DMS79 (cell line): ENCODE measurements at regions not wholly inside any gene's neighbourhood (a gene's known extent, or its start where the extent isn't known, plus 50 kb on each side); places are given as distances from the start of the nearest gene placed in this dataset.

ENCODE experiments used
- DNase-seq: peaks from one replicate; lab custom pipeline; 2025; lab: John Stamatoyannopoulos, UW

DNA sequence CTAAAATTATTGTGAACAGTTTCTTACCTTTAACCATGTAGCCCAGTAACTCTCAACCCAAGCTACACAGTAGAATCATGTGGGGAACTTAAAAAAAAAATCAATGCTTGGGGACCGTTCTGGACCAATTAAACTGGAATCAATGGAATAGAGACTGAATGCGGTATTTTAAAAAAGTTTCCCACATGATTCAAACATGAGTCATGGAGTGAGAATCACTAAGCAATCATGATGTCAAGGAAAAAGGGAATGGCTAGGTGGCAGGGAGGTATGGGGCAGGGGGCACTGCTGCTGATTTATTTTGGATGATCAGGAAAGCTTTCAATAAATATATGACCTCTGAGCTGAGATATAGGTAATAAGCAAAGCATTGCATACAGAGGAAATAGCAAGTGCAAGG, 250.5 kb upstream of the RORA start:
- DNase-seq, result no peak

DNA sequence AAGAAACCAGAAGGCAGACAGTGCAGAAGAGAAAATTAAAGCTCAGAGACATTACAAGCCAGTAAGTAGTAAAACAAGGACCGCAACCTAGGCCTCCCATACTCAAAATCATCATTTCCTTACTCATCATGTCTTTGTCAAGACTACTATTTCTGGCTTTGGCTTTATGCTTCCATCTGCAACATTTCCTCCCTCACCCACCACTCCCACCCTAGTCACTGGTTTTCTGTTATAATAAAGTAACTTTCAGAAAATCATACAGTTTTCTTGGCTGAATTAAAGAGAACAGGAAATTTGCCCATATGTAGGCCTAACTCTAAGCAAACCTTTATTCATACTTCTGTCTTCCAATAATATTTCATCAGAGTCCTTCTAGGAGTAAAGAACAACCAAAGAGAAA, 247.6 kb upstream of the RORA start:
- DNase-seq, result no peak

DNA sequence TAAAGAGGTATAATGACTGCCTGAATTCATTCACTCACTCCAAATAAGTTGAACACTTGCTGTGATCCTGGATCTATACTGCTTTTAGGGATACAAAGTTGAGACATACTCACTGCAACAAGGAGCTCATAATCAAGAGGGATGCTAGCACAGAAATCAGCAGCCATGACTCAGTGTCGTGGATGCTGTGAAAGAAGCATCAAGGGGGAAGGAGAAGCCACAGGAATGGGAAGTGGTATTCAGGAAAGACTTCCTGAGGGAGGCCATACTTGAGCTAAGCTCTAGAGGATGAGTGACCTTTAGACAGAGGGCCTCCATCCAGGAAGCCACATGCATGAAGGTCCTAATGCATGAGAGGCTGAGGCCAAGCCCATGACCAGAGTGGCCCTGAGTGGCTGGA, 245.7 kb upstream of the RORA start:
- no peak for DNase-seq

DNA sequence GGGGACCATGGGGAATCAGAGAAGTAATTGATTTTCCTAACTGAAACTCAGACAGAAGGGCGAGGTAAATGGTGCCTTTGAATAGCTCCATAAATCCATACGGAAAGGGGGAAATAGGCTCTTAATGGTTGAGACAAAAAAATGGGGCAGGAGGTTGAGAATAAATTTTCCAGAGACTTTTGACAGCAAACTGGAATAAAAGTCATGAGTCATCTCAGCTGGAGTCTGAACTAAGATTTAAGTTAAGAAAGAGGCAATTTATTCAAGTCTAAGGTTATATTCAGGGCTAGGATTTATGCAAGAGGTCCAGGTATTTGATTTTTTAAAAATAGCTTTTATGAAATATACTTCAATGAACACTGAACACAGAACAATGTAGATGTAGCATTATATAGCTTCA, 238.7 kb upstream of the RORA start:
- no peak for DNase-seq

DNA sequence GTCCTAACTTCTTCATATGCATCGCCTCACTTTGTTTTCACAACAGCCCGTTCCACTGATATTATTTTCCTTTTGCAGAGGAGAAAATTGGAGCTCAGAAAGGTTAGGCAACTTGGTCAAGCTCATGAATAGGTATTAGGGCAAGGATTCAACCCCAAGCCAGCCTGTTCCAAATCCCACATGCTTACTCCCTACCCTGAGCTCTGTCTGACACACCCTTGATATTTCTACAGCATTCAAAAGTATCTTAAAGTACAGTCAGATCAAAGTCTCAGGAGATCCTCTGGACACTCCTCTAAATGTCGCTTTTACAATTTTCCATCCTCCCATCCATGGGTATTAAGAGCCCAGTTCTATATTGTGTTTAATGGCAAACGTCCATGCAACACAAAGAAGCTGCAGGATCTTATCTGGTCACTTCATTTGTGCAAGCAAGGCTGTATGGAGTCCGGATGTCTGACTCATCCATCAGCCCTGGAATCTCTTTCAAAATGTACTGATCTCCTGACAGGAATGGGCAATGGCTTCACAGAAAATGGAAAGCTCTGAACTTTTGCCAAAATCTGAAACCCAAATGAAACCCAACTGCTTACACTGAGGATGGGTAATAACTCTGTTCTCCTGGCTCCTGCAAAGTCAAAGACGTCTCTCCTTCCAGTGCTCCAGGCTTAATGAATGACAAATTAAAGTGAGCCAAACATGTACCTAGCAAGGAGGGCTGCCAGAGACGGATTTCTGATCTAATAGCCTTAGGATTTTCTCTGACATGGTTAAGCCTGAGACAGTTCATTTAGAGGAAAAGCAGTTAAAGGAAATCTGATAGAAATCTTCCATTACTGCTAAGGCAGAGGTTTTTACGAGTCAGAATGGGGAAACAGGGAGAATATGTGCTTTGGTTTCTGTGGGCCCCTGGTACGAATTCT, 230.9 kb upstream of the RORA start:
- DNase-seq, result no peak

DNA sequence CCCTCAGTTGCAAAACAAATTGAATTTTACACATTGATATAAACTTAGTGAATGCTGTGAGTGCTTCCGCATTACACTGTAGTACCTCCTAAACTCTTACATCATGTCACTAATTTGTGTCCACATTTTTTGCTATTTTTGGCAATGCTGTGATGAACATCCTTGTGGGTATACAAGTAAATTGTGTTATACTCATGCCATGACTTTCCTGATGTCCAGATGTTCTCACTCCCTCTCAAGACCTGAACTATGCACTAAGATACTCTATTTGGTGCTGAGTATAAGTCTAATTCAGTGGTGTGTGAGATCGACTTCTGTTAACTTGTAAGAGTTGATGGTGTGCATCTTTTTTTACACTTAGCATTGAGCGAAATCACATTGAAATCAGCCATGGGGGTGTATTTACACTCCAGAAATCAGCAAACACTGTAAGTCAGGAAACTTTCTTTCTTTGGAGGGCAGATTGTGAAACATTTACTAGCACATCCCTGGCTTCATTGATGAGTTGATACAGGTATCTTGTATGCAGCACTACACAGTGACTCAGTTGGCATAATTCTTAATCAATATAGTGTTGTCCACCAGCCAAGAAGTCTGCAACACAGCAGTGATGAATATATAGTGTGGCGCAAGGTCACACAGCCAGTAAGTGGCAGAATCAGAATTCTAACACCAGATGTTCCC, 228.1 kb upstream of the RORA start:
- no peak for DNase-seq

DNA sequence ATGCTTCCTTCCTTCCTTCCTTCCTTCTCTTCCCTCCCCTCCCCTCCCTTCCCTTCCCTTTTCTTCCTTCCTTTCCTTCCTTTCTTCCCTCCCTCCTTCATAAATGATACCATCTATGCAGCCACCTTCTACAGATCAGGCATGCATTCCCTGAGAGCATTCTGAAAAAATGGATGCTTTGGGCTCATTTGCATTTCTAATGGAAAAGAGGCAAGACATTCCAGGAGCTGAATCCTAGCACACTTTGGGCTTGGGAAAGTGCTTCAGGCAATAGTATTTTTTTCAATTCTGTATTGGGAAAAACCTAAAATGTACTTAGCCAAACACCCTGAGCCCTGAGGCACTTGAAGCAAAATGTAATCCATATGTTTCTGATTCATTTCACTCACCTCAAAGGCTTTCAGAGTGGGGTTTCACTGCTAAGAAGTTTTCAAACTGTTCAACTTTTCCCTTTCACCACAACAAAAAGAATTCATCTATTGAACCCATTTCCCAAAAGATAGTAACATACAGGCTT, 220.1 kb upstream of the RORA start:
- DNase-seq, result no peak

DNA sequence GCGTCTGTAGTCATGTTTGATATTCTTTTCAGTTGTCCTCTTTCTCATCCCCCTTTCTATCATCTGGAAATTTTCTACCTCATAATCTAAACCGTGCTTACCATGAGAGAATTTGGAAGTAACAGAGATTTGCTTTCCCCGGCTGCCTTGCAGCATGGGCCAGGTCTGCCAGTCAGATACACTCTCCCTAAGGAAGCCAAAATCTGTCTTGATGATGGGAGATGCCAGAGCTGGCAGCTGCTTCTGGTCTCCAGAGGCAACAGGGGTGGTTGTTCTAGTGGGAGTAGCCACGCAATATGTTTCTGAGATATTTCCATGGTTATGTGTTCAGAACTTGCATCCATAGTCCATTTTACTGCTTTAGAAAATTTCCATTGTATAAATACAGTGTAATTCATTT, 218.9 kb upstream of the RORA start:
- DNase-seq, result no peak

DNA sequence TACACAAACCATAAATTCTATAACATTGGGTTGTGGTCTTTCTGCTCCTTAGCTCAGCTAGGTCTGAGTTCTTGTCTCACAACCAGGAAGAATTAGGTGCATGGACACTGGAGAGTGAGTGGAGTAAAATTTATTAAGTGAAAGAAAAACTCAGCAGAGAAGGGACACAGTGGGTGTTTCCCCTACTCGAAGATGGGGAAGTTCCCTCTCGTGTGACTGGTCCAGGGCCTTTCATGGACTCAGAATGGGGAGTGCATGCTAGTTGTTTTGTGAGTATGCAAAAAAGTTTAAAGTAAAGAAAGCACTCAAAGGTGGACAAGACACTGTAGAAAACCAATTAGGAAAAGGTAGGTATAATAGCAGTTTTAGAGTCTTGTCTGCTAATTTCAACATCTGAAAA, 215.5 kb upstream of the RORA start:
- DNase-seq, result no peak

DNA sequence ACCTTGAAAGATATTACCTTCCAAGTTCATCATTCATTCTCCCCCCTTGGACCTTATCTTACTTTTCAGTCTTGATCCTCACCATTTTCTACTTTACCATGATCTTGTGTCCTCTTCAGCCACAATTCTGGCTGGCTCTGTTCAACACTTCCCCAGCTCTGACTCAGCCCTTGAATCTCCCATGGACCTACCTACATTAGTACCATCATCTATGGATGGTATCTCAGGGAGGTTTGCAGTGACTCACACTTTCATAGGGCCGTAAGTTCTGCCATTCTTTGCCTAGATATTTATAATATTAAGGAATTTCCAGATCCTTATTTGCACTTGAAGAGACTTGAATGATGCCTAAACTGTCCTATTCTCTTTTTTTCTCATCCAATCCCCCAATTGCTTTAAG, 213.7 kb upstream of the RORA start:
- DNase-seq, result no peak

DNA sequence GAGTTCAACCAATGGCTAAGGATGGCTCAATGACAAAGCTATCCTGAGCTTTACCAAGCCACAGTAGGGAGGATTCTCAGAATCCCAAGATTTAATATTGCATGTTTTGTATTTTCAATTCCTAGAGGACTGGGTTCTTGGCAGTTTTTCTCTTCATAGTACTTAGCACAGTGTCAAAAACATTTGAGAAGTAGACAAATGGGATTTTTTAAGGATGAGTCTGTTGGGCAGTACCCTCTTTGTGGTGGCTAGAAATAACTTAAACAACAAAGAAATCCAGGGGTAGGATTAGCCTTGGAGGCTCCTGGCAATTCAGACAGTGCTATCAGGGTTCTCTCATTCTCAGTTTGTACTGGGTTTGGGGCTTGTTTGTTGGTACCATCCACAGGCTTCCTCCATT, 212.8 kb upstream of the RORA start:
- no peak for DNase-seq

DNA sequence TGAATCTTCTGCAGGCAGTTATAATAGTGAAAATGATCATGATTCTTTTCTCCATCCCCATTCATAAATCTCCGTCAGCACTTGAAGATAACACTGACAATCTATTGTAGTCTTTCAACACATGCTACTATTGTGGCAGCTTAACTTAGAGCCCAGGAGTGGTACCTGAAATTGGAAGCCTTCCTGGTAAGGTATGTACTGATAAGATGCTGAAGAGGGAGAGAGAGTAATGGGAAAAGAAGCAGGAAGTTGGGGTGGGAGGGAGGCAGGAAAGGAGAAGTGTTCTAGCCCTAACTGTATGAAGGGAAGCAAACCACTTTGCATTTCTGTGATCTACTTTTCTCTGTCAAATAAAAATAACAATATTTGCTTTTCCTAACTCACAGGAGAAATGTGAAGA, 197.4 kb upstream of the RORA start:
- no peak for DNase-seq

DNA sequence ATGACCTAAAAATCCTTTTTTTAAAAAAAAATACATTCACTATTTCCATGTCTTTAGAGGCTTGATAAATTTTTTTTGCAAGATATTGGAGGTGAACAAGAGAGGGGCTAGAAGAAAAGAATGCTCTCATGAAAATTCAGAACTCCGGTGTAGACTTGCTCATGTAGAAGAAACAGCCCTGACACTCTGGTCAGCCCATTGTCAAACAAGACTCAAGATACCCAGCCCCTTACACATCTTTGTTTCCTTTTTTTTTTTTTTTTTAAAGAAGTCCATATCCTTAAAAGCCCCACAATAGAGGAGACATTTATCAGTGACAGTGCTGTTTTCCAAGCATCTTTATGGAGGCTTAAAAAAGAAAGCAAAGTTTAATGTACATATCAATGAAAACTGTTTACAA, 196.8 kb upstream of the RORA start:
- no peak for DNase-seq

DNA sequence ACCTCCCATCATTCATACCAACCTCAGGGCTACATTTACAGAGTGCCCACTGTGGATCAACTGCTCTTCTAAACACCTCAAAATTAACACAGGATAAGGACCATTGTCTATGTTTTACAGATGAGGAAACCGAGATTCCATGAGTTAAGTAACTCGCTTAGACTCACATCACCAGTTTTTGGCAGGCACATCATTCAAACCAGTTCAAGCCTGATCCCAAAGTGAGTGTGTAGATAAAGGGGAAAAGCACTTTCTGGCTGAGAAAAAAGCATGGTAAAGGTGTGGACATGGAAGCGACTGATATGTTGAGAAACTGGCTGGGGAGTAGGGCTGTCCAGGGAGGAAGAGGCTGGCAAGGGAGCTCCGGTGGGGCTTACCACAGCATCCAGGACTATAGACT, 193.7 kb upstream of the RORA start:
- DNase-seq, result no peak

DNA sequence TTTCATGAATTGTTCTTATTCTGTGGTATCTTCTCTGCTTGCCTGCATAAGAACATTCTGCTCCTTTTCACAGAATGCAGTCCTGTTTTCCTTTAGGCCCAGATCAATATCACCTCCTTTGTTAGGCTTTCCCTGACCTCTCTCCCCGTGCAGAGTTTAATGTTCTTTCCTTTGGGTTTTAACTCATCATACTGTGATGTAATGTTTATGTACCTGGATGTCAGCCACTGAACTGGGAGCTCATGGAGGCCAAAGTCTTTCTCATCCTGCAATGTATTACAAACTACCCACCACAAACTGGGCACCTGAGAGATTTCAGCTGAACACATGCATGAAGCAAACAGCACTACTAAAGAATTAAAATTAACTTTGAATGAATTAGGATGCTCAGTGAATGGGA, 192.8 kb upstream of the RORA start:
- no peak for DNase-seq

DNA sequence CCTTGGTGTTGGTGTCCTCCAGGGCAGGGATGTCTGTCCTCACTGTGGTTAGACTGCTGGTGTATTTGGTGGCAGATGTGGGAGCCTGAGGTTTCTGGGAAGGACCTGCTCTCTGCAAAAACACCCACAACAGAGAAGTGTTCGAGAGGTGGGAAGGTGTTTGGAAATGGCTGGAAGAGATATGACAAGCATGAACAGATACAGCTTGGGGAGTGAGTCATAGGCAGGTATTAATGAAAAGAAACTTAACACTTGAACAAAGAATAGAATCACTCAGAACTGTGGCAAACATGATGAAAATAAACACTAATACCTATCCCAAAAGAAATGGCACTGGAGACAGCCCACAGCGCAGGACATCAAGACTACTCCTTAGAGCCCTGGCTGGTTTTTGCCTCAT, 192.4 kb upstream of the RORA start:
- no peak for DNase-seq

DNA sequence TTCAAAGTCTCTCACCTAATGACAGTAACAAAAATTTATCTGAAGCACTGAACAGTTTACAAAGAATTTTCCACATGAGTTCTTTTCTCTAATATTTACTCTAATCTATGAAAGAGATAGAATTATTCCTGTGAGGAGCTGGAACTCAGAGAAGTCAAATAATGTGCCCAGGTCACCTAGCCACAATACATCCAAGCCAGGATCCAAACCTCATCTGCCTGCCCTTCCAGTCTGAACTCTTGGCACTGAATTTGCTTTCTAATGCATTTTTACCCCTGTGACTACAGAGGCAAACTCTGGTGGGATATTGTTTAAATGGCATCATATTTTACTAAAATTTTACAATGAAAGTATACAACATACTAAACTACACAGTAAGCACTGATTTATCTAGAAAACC, 191.4 kb upstream of the RORA start:
- DNase-seq, result no peak

DNA sequence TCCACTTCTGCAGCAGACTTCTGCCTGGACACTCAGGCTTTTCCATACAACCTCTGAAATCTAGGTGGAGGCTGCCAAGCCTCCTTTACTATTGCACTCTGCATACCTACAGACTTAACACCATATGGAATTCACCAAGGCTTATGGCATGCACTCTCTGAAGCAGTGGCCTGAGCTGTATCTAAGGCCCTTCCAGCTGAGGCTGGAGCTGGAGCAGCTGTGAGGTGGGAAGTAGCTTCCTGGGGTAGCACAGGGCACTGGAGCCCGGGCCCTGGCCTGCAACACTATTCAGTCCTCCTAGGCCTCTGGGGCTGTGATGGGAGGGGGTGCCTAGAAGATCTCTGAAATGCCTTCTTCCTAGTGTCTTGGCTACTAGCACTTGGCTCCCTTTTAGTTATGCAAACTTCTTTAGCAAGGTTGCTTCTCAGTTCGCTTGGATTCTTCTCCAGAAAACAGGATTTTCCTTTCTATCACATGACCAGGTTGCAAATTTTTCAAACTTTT, 186.6 kb upstream of the RORA start:
- no peak for DNase-seq

DNA sequence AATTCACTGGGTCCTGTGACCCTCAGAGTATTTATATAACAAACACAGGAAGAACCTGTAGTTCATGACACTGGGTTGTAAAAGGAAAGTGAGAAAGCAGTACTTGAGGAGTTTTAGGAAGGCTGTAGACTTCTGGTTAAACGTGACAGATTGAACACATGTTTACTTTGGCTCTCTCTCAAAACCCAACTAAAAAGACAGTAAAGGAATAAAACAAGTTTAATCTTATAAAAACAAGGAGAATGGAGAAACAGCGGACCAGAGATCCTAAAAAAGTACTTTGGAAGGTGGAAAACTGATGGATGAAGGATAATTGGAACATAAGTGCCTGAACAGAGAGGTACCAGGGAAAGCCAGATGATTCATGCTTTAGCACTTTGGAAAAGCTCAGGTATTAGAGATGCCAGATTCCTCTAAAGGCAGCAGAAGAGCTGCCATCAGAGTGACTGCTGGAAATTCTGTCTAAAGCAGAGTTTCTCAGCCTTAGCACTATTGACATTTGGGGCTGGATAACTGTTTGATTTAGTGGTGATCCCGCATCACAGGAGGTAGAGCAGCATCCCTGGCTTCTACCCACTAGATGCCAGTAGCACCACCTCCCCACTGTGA, 182.9 kb upstream of the RORA start:
- no peak for DNase-seq

DNA sequence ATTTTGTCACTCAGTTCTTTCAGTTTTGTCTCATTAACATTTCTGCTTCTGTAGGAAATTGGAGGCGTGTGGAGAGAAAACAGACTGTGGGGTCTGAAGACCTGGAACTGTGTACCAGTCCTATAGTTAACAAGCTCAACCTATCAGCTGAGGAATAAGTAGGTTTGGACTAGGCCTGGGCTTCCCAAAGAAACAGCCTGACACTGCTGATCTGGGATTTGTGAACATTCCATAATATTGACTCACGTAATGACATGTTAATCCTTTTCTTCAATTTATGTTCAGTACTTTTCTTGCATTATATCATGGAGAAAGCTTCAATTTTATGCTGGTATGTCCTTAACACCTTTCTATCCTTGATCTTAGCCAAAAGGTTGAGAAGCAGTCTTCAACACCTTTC, 181.6 kb upstream of the RORA start:
- no peak for DNase-seq

DNA sequence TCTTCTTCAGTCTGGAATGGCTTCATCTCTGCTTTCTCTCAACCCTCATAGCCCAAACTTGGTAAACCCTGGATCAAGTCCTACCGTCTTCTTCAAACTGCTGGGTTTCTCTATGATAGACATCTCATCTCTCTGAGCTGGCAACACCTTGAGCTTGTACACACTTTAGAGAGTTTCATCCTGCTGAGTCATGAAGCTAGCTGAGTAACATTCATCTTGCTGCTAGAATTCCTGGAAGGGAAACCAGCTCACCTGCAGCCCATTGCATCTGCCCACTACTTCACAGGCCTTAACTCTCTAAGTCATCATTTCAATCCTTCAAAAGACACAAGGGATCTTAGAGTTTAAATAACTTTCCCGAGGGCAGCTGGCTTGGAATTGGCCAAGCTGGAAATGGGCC, 175.5 kb upstream of the RORA start:
- DNase-seq, result no peak

DNA sequence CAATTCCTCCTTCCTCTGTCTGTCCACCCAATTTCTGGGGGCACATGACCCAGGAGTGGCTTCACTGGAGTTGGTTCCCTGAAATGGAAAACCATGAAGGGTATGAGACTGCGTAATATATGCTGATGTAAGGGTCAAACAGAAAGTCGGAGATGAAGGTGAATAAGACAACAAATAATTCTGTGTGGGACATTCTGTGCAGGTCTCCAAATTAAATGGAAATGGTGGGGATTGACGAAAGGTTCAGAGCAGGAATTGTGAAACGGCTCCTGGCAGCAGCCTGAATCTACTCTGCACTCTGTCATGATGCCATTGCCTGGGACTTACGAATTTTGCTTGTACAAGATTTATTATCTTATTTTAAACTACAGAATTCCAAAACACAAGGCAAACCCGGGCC, 174.8 kb upstream of the RORA start:
- no peak for DNase-seq
